ENCODE measurements at regions not wholly inside any gene's neighbourhood (a gene's known extent, or its start where the extent isn't known, plus 50 kb on each side); places are given as distances from the start of the nearest gene placed in this dataset.

DNA sequence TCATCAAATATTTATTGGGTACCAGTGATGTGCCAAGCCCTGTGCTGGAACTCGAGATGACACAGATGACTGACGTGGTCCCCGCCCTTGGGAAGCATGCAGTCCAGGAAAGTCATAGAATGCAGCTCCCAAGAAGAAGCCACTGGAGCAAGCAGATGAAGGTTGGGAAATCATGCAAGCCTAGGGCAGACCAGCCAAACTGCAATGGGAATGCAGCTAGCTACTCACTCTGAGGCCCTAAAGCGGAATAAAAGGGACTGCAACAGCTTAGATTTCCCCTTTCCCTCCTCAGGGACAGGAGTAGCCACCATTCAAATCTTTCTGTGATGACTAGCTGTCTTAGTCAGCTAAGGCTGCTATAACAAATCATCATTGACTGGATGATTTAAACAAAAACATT is 152.2 kb downstream of the MAFB start:
- no peak for DNase-seq

DNA sequence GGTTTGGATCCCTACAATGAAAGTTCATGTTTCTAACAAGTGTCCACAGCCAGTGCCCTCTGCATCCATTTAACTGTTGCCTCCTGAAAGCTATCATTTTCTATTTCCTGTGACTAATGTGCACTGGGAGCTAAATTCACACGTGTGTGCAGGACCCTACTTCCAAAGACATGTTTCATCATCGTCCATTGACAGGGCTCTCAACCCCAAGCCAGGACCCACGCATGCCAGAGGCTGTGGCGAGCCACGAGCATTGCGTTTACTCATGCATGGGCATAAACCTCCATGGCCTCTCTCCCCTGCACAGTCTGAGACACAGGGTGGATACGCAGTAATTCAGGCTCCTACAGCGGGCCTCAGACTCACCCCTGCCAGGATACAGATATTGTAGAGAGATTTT is 153.2 kb downstream of the MAFB start:
- DNase-seq = no peak

DNA sequence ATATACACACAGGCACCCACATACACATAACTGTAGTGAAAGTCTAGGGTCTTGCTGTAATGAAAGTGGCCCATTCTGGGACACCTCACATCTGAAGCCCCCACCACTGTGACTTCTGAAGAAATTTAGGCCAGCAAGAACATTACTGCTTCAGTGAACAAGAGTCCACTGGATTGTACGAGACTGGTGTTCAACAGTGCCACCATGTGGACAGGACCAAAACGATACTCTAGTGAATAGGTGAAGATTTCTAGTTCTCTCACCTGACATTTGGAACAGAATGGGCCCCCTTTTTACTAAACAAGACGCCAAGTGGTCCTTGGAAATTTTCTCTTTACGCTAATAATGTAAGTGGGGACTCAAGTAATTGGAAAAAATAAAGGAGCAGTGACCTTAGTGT is 156.9 kb downstream of the MAFB start:
- DNase-seq = no peak

DNA sequence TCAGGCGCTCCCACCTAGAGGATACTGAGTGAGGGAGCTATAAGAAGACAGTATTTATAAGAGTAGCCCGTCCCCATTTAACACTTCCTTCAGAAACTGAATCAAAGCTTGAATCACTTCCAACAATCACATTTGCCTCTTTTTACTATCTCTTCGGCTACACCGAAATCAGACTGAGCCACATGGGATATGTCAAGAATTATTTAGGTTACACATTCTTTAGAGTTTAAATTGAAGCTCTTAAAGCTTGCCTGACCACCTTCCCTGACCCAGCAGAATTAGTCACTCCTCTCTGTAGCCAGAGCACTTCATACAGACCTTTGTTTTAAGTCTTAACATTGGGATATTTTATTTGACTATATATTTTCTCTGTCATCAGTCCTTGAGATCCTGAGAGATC is 163.7 kb downstream of the MAFB start:
- no peak for DNase-seq

DNA sequence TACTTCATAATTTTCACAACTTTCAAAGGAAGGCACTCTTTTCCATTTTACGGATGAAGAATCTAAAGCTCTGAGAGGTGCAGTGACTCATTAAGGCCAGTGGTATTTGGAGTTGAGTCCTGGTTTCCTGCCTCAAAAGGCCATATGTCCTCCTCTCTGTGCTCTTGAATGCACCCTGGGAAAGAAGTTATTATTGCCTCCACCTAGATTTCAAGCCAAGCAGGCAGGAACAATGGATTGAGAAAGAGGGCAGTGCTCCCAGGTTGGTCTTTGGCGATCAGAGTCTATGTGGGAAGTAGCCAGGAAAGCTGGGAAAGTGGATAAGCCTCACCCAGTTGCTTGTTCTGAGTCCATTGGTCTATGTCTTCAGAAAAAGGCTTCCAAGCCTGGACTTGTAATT is 165.0 kb downstream of the MAFB start:
- DNase-seq = no peak

DNA sequence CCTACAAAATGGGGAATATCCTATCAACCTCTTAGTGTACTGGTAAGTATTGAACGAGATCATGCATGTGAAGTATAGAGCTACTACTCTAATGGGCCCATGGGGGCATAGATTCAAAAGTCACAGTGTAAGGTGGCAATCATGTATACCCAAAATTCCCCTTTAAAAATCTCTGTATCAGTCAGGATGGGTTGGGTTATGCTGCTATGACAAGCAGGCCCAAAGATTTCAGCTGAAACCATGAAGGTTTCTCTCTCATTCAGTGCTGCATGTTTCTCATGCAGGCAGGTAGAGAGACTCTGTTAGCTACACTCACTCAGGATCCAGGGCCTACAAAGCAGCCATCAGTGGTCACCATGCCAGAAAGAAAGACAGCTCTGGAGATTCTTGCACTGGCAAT is 166.6 kb downstream of the MAFB start:
- DNase-seq = no peak

DNA sequence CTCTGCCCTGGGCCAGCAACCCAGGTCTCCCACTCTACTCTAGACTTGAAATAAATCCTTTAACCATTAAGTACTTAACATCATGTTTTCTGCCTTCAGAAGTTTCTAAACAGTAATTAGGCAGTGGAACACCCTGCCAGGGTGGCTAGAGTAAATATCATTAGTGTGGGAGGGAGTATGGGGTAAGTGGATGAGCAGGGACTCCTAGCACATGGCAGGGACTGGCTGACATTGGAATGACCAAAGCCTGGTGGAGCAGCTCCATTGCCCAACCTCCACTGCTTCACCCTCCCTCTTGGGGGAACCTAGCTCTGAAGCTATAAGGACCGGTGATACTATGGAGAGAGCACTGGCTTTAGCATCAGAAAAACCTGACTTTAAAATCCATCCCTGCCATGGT is 167.1 kb downstream of the MAFB start:
- DNase-seq = no peak

DNA sequence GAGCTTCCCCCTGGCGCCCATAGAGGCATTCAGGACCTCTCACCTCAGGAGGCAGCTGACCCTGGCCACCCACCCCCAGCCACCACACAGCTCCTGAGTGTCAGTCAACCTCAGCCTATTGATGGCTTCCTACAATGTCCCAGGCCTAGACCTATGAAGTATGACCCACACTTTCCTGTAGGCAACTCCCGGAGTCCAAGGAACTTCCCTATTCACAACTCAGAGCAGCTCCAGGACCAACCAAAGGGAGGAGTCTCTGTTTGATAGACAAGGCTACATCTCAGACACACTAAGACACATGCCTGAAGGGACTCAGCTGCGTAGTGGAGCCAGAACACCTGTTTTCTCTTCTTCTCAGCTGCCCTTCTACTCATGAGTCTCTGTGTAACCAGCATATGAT is 169.1 kb downstream of the MAFB start:
- DNase-seq = no peak

DNA sequence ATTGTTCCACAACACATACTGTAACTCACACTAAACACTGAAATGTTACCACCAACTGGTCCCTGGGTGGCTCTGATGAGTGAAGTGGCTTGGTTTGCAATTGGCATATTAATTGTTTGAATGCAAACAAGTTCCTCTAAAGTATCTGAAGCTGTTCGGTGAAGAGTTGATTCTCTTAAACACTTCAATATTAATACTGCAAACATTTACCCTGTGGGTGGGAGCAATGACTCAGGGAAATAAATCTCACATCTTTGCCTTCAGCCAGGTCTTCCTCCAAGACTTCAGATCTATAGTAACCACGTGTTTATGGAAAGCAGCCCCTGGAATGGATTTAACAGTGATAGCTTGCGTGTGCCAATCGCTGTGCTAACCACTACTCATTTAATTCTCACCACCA is 176.0 kb downstream of the MAFB start:
- DNase-seq = no peak

DNA sequence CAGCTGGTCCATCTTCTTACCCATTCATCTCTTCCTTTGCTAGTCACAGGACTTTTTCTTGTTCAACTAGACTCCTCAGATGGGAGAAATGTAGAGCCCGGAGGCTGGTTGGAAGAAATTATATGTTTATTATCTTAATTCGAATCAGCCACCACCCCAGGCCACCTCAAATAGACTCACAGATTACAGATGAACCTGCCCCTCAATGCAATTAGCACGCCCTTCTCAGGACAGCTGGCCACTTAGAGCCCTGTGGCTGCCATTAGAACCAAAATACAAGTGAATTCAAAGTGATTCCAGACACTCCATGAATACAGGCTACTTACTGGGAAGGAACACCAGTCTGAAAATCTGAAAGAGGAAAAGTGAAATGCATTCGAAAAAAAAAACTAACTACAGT is 176.4 kb downstream of the MAFB start:
- no peak for DNase-seq

DNA sequence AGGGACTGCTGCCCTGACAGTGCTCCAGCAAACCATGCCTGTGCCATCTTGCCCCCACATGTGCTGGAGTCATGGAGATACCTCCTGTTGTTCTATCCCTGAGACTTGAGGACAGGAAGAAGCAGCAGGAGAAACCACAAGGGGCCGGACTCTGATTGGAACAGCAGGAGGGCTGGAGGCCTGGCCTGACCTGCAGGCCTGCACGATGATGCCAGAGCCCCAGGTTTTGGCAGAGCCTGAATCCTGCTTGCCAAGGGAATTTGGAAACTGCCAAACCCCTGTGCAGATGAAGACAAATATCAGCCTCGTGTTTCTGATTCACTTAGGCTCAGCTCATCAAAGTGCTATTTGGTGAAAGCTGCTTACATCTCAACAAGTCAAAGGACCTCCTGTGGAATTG is 177.6 kb downstream of the MAFB start:
- DNase-seq = no peak

DNA sequence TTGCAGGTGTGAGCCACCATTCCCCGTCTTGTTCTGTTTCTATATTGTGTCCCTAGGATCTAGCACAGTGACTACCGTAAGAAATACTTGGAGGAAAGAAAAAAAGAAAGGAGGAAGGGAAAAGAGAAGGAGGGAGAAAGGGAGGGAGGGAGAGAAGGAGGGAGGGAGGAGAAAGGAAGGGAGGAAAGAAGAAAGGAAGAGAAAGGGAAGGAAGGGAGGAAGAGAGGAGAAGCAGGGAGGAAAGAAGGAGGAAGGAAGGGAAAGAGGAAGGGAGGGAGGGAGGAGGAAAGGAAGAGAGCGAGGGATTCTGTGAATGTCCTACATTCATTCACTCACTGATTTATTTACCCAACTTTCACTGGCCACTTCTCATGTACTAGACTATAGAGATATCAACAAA is 178.4 kb downstream of the MAFB start:
- DNase-seq = no peak

DNA sequence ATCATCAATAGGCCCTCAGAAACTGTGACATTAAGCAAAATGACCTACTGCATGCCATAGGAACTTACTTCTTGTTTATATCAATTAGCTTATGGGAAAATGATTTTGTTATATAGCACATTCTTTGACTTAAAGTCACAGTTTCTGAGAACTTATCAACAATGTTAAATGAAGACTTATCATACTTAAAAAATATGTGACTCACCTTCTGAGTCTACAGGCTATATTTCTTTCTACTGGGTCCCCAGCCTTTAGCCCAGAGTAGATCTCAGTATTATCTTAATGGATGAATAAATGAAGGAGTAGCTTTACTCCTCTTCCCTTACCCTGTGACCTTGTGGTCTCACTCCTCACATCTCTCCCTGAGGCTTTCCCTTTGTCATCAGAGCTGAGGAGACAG is 180.2 kb downstream of the MAFB start:
- no peak for DNase-seq

DNA sequence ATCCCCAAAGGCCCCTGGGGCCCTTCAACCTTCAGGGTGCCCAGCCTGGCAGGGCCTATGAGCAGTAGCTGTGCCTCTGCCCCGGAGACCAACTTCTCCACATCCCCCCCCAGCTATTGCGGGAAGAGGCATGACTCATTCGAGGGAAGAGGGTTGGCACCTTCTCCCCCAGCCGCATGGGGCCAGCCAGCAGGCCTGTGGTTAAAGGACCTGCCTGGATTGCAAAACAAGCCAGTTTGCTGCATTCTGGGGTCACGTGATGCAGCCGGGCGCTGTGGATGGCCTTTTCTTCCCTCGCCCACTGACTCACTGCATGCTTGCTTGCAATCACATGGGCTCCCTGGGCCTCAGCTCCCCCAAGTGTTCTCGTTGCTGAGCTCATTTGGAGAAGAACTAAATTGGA is 182.5 kb downstream of the MAFB start:
- no peak for DNase-seq

DNA sequence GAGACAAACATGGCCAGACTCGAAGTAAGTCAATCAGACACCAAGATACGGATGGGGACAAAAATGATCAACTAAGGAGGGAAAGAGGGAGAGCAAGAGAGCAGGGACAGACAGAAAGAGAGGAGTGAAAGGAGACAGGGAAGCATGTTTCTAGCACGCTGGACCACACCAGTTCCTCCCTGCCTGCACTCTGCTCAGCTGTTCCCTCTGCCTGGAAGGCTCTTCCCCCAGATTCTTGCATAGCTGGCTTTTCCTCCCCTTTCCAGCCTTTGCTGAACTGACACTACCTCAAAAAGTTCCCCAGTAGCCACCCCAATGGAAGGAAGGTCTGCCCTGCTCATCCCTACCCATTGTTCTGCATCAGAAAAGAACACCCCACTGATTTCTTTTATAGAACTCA is 185.9 kb downstream of the MAFB start:
- DNase-seq = no peak

DNA sequence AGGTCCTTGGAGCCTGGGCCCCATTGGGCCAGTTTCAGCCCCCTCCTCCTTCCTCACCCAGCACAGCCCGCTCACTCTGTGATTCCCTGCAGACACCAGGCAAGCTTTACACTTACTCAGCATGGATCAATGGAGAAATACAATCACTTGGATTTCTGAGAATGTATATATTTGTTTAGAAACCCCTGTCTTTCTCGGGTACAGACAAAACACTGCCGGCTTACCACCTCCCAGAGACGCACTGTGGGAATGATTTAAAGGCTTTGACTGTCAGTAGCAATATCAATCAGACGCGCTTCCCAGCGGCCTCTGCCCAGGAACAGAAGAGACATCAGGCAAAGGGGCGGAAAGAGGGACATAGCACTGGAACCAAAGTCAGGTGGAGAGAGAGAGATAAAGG is 186.5 kb downstream of the MAFB start:
- no peak for DNase-seq

DNA sequence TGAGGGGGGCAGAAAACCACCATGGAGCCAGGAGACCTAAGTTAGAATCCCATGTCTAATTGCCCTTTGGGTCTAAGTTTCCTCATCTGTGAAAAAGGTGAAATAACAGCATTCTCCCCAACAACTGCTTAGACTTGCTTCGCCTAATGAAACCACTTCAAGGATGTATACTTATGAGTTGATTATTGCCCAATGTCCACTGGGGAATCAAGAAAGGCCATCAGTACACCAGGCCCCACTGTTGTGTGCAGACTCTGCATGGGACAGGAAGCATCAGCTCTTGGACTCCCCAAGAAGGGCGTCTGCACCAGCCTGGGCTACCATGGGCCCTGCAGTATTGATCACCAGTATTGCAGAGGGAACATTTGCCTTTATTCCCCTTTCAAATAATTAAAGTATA is 189.6 kb downstream of the MAFB start:
- no peak for DNase-seq

DNA sequence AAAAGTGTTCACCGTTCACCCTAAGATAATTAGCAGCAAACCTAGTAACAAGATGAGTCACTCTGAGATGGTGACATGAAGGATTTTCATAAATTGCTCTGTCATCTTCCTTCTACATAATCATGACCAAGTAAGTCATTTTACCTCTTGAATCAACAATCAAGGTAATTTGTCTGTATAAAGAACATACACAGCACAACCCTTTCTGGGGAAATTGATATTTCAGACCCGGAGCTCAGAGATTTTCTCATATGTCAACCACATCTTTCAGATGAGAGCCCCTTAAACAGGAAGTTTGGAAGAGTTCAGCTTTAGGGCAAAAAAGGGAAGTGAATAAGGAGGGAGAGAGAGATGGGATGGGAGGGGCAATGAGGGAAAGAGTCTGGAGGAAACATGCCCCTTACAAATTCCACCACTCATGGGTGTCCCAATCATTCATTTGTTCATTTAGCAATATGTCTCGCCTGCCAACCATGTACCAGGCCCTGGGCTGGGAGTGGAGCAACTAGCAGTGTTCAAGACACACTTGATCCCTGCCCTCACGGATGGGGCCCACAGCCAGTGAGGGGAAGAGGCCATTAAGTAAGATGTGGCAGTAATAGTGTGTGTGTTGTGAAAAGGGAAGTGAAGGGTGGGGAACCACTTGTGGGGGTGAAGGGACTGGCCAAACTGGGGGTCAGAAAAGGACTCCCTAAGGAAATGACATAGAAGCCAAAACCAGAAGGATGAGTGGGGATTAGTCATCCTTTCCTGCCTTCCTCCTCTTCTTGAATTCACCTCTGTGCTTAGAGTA is 190.9 kb downstream of the MAFB start:
- no peak for DNase-seq

DNA sequence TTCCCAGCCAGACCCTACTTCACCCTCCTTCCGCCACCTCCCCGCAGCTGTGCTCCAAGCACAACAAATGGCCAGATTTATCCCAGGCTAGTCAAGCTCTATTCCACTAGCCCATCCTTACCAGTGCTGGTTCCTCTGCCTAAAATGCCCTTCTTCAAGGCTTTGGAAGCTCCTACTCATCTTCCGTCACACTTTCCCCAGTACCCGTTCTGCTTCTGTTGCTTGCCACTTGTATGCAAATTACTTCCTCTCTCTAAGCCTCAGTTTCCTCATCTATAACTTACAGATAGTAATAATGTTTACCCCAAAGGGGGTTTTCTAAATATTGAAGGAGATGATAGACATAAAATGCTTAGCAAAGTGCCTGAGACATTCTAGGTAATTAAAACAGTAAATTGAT is 193.1 kb downstream of the MAFB start:
- no peak for DNase-seq

DNA sequence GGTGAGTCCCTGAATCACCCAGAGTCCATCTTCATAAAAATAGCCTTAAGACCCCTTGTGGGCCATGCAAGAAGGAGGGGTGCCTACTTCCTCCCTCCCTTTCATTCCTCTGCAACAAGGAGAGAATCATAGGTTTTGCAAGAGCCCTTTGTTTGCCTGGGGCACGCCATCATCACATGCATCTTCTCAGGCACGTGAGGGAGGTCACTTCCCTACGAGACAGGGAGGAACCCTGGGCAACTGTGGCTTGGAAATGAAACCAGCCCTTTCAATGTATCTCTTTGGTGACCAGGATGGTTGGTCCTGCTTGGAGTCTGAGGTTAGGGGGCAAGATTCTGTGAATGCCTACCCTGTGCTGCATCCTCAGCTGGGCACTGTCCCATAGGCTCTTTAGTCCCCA is 194.8 kb downstream of the MAFB start:
- DNase-seq = no peak

DNA sequence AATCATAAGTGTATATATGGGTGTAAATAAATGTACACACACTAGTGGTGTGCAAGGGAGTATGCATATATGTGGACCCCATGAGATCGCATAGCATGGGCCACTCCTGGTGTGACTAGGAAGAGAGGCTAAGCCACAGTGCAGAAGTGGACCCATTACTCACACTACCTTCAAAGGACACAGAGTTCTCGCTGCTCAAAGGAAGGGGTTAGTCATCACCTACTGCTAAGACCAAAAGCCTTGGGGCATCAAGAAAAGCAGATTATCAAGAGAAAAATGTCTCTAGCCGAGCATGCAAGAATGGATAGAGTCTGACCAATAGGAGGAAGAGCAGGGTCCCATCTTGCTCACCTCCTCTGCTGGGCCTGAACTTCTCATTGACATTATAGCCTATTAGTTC is 195.5 kb downstream of the MAFB start:
- DNase-seq = no peak

DNA sequence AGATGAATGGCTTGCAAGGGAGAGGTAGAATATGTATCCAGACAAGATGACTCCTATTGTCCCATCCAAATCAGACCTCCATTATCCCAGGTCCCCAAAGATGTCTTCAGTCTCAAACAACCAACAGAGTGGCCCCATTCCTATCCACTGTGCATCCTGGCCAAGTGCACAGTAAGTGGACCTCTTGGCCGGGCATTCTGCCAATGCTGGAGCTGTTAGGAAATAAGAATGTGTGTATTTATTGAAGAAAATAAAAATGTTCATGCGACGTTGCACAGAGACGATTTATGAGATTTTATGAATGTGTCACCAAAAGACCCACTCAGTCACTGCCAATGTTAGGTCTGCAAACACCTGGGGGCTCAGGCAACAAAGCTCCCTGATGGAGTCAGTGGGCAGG is 196.0 kb downstream of the MAFB start:
- DNase-seq = no peak

DNA sequence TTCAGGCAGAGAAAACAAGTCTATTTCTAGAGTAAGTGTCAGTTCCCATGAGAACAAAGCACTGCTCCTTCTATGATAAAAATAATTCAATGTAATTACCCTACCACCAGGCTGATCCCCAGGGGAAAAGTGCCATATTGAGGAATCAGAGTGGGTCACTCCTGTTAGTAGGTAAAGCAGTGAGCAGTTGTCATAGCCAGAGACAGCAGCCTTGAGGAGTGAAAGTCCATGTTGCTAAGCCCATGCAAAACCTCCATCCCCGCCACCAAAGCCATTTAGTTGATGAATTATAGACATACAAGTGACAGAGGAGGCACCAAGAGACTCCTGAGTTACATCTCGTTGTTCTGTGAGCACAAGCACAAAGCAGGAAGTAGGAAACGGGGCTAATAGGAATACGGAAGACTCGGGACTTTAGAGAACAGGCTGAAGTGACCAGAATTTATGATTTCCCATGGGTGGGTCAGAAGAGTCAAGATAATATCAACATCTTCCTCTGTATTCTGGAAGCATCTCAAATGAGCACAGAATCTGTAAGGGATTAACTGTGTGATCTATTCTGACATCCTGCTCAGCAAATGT is 197.9 kb downstream of the MAFB start:
- DNase-seq = no peak

DNA sequence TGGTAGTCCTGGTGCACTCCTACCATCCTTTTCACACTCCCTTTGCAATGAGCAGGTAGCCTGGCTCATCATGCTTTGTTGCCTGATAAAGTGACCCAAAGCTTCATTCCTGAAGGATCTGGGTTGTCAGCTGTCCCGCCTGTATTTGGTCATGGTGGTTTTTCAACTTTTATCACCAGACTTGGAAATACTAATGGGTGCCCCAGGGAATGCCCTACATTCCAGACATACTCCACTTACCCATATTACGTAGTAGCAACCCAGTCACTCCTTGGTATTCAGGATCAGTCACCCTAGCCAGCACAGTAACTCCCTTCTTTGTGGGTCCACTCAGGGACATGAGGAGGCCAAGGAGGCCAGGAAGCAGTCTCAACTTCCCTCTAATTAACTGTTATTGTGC is 199.2 kb downstream of the MAFB start:
- DNase-seq = no peak

DNA sequence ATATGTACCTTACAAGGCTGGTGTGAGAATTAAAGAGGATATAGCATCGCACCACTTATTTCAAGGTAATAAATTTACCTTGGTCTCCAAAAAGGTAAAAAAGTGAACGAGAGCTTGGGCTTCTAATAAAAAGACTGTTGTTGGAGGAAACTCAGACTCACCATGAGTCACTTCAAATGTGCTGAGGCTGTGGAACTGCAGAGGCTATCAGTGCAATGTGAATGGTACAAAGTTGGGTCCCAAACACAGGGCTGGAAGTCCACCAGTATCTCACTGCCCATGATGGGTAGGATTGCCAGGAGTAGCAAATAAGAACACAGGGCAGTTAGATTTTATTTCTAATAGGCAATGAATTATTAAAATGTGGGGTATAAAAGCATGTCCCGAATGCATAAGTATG is 200.6 kb downstream of the MAFB start:
- DNase-seq = no peak

All from stimulated activated CD4-positive, alpha-beta T cell treated with anti-CD3 and anti-CD28 coated beads, Interleukin-4, amount 100 ng/mL, for 1 hour (primary cell).